MM.1S (cell line): ENCODE measurements at regions not wholly inside any gene's neighbourhood (a gene's known extent, or its start where the extent isn't known, plus 50 kb on each side); places are given as distances from the start of the nearest gene placed in this dataset.

Source experiments
- DNase-seq: peaks from one replicate; pipeline ENCODE4 v3.0.0-alpha.2; 2015
- H2AFZ ChIP-seq: fragments of 300-600 bp; sonication (generic); 2 replicates; pipeline ENCODE4 v1.6.0; 2016; ENCODE audit warnings: antibody characterized with exemption, low read length
- H3F3A ChIP-seq: fragments of 300-600 bp; sonication (generic); 2 replicates; pipeline ENCODE4 v1.6.1; 2016; ENCODE audit warnings: mild to moderate bottlenecking, antibody characterized with exemption, low read length, moderate library complexity, mixed read lengths; ENCODE audit not compliant: insufficient read depth
- H3K27ac ChIP-seq: fragments of 300-600 bp; sonication (generic); 2 replicates; pipeline ENCODE4 v1.5.1; 2016; ENCODE audit warnings: mild to moderate bottlenecking, low read length
- H3K27me3 ChIP-seq: fragments of 300-600 bp; sonication (generic); replicated peaks from 2 replicates; pipeline ENCODE4 v1.6.0; 2016; ENCODE audit warnings: low read length; ENCODE audit not compliant: insufficient read depth
- H3K36me3 ChIP-seq: fragments of 300-600 bp; sonication (generic); replicated peaks from 2 replicates; pipeline ENCODE4 v1.6.1; 2016; ENCODE audit warnings: mild to moderate bottlenecking, low read length, mixed read lengths; ENCODE audit not compliant: insufficient read depth
- H3K4me1 ChIP-seq: fragments of 300-600 bp; sonication (generic); 2 replicates; pipeline ENCODE4 v1.6.1; 2016; ENCODE audit warnings: low read length, mixed read lengths
- H3K4me2 ChIP-seq: fragments of 300-600 bp; sonication (generic); 2 replicates; pipeline ENCODE4 v1.6.0; 2016; ENCODE audit warnings: low read depth, low read length
- H3K4me3 ChIP-seq: fragments of 300-600 bp; sonication (generic); 2 replicates; pipeline ENCODE4 v1.5.1; 2016; ENCODE audit warnings: low read length, mixed read lengths
- H3K79me2 ChIP-seq: fragments of 300-600 bp; sonication (generic); 2 replicates; pipeline ENCODE4 v1.6.1; 2016; ENCODE audit warnings: mixed run types, low read length, mixed read lengths
- H3K9ac ChIP-seq: fragments of 300-600 bp; sonication (generic); 2 replicates; pipeline ENCODE4 v1.6.1; 2016; ENCODE audit warnings: low read length, mixed read lengths
- H3K9me2 ChIP-seq: fragments of 300-600 bp; sonication (generic); replicated peaks from 2 replicates; pipeline ENCODE4 v1.6.1; 2016; ENCODE audit warnings: mild to moderate bottlenecking, low read length, mixed read lengths; ENCODE audit not compliant: insufficient read depth
- H3K9me3 ChIP-seq: fragments of 300-600 bp; sonication (generic); replicated peaks from 2 replicates; pipeline ENCODE4 v1.6.1; 2016; ENCODE audit warnings: mild to moderate bottlenecking, low read length, mixed read lengths; ENCODE audit not compliant: insufficient read depth
- H4K20me1 ChIP-seq: fragments of 300-600 bp; sonication (generic); 2 replicates; pipeline ENCODE4 v1.6.1; 2016; ENCODE audit warnings: mild to moderate bottlenecking, low read length, moderate library complexity, mixed read lengths; ENCODE audit not compliant: insufficient read depth
- EZH2 ChIP-seq: fragments of 300-600 bp; sonication (generic); optimal IDR thresholded peaks from 2 replicates; pipeline ENCODE3; 2017; ENCODE audit warnings: low read depth, mild to moderate bottlenecking, antibody characterized with exemption, low read length, mixed read lengths
- EZH2phosphoT487 ChIP-seq: fragments of 300-600 bp; sonication (generic); IDR thresholded peaks from 2 replicates; pipeline ENCODE4 v1.6.1; 2018; ENCODE audit warnings: antibody characterized with exemption, low read length
- TF ChIP-seq, protein P1 (sequence below): fragments of 300-600 bp; sonication (generic); IDR thresholded peaks from 2 replicates; pipeline ENCODE4 v1.5.1; 2016; ENCODE audit warnings: antibody characterized with exemption, low read length, mixed read lengths

GRCh38 chr5:68983043-68983442, 110.8 kb upstream of the SLC30A5 start:
- no peak overlapping the region for H2AFZ ChIP-seq
- H3K4me2 ChIP-seq = no peak overlapping the region
- H3K27me3 ChIP-seq = no peaks in the 10 kb centered on the region
- no peak overlapping the region for H3K27ac ChIP-seq
- H3K9ac ChIP-seq = no peak overlapping the region
- H3K36me3 ChIP-seq = no peaks in the 10 kb centered on the region
- H4K20me1 ChIP-seq = no peaks in the 10 kb centered on the region
- no peaks in the 10 kb centered on the region for H3K79me2 ChIP-seq
- no peaks in the 10 kb centered on the region for H3K4me1 ChIP-seq
- H3K9me2 ChIP-seq = no peaks in the 10 kb centered on the region
- no peak for DNase-seq
- no peaks in the 10 kb centered on the region for H3F3A ChIP-seq
- no peak overlapping the region for H3K4me3 ChIP-seq
- TF ChIP-seq, protein P1, sequence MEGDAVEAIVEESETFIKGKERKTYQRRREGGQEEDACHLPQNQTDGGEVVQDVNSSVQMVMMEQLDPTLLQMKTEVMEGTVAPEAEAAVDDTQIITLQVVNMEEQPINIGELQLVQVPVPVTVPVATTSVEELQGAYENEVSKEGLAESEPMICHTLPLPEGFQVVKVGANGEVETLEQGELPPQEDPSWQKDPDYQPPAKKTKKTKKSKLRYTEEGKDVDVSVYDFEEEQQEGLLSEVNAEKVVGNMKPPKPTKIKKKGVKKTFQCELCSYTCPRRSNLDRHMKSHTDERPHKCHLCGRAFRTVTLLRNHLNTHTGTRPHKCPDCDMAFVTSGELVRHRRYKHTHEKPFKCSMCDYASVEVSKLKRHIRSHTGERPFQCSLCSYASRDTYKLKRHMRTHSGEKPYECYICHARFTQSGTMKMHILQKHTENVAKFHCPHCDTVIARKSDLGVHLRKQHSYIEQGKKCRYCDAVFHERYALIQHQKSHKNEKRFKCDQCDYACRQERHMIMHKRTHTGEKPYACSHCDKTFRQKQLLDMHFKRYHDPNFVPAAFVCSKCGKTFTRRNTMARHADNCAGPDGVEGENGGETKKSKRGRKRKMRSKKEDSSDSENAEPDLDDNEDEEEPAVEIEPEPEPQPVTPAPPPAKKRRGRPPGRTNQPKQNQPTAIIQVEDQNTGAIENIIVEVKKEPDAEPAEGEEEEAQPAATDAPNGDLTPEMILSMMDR = no peak
- TF ChIP-seq EZH2phosphoT487 (no peak), EZH2 (no peak)
- no peaks in the 10 kb centered on the region for H3K9me3 ChIP-seq

DNA sequence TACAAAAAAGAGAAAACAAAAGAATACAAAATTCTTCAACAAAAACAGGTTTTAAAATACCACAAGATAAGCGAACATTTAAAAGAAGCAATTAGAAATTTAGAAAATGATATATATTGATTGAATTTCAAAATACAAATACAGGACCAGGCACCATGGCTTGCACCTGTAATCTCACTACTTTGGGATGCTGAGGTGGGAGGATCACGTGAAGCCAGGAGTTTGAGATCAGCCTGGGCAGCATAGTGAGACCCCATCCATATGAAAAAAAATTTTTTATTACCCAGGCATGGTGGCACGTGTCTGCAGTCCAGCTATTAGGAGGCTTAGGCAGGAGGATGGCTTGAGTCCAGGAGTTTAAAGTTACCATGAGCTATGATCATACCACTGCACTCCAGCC, 109.9 kb upstream of the SLC30A5 start:
- H3K9me2 ChIP-seq = no peaks in the 10 kb centered on the region
- no peak overlapping the region for H3K27ac ChIP-seq
- TF ChIP-seq EZH2phosphoT487 = no peak
- TF ChIP-seq EZH2 = no peak
- TF ChIP-seq, protein P1 = no peak
- no peak overlapping the region for H3K4me3 ChIP-seq
- no peaks in the 10 kb centered on the region for H3F3A ChIP-seq
- no peaks in the 10 kb centered on the region for H3K36me3 ChIP-seq
- no peaks in the 10 kb centered on the region for H3K79me2 ChIP-seq
- DNase-seq = no peak
- H3K9ac ChIP-seq = no peak overlapping the region
- no peaks in the 10 kb centered on the region for H3K27me3 ChIP-seq
- H4K20me1 ChIP-seq = no peaks in the 10 kb centered on the region
- H3K4me1 ChIP-seq = no peaks in the 10 kb centered on the region
- H2AFZ ChIP-seq = no peak overlapping the region
- H3K9me3 ChIP-seq = no peaks in the 10 kb centered on the region
- H3K4me2 ChIP-seq = no peak overlapping the region

DNA sequence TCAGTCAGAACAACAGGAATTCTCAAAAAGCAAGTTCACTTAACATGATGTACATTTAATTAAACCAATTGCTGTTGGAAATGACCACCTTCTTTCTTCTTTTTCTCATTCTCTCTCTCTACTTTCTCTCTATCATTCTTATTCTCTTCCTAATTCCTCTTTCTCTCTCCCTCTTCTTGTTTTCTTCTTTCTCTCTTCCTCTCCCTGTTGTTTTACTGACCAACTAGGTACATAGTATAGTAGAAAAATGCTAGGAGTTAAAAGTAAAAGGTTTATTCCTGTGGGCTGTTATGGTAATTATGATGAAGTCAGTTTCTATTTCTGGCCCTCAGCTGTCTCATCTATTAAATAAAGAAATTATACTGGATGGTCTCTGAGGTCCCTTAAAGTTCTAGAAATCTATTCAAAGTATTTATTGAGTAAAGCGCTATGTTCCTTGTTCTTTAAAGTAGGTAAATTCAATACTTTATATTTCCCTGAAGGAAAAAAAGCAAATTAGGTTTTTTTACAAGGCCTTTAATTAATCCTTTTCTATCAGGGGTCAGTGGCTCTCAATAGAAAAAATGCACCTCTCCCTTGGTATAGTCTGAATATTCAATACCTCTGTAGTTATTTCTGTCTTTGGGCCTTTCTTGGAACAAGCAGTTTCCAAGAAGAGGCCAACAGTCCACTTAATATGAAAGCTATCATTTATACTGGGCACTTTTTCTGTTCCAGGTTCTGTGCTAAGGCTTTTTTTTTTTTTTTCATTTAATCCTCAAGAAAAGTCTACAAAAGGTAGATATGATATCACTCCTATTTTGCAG, 102.3 kb upstream of the SLC30A5 start:
- Histone ChIP-seq H3K4me3 (no peak overlapping the region), H3K4me1 (no peaks in the 10 kb centered on the region), H3K27me3 (no peaks in the 10 kb centered on the region), H3F3A (no peaks in the 10 kb centered on the region), H3K9ac (no peak overlapping the region), H3K36me3 (no peaks in the 10 kb centered on the region), H4K20me1 (no peaks in the 10 kb centered on the region), H3K9me2 (no peaks in the 10 kb centered on the region), H3K79me2 (no peaks in the 10 kb centered on the region), H3K9me3 (no peaks in the 10 kb centered on the region), H2AFZ (no peak overlapping the region), H3K4me2 (no peak overlapping the region), H3K27ac (no peak overlapping the region)
- TF ChIP-seq EZH2 = no peak
- TF ChIP-seq, protein P1 = no peak
- TF ChIP-seq EZH2phosphoT487 = no peak
- DNase-seq = no peak
